Neural progenitor cell (in vitro differentiated cells): ENCODE measurements at regions not wholly inside any gene's neighbourhood (a gene's known extent, or its start where the extent isn't known, plus 50 kb on each side); places are given as distances from the start of the nearest gene placed in this dataset.

Experiments used
- DNase-seq: peaks from one replicate; pipeline ENCODE4 v3.0.0-alpha.2; 2016; ENCODE audit warnings: low spot score
- H2AFZ ChIP-seq: fragments of 200-600 bp; sonication (generic); replicated peaks from 2 replicates; pipeline ENCODE4 v1.6.1; 2016; ENCODE audit warnings: antibody characterized with exemption
- H3F3A ChIP-seq: fragments of 200-600 bp; sonication (generic); 2 replicates; pipeline ENCODE4 v1.6.1; 2016; ENCODE audit warnings: antibody characterized with exemption, low read depth
- H3K27ac ChIP-seq: fragments of 200-600 bp; sonication (generic); 2 replicates; pipeline ENCODE4 v1.5.1; 2016; ENCODE audit warnings: mild to moderate bottlenecking
- H3K27me3 ChIP-seq: fragments of 200-600 bp; sonication (generic); 2 replicates; pipeline ENCODE4 v1.6.1; 2016; ENCODE audit warnings: mild to moderate bottlenecking, moderate library complexity
- H3K36me3 ChIP-seq: fragments of 200-600 bp; sonication (generic); 2 replicates; pipeline ENCODE4 v1.5.1; 2016
- H3K4me1 ChIP-seq: fragments of 200-600 bp; sonication (generic); 2 replicates; pipeline ENCODE4 v1.6.1; 2016; ENCODE audit warnings: mixed run types
- H3K4me2 ChIP-seq: fragments of 200-600 bp; sonication (generic); 2 replicates; pipeline ENCODE4 v1.6.1; 2016
- H3K4me3 ChIP-seq: fragments of 200-600 bp; sonication (generic); 2 replicates; pipeline ENCODE4 v1.5.1; 2016
- H3K79me2 ChIP-seq: fragments of 200-600 bp; sonication (generic); 2 replicates; pipeline ENCODE4 v1.6.1; 2016; ENCODE audit warnings: low read depth
- H3K9ac ChIP-seq: fragments of 200-600 bp; sonication (generic); 2 replicates; pipeline ENCODE4 v1.6.1; 2016
- H3K9me3 ChIP-seq: fragments of 200-600 bp; sonication (generic); 2 replicates; pipeline ENCODE4 v1.5.1; 2016; ENCODE audit warnings: low read depth
- H4K20me1 ChIP-seq: fragments of 200-600 bp; sonication (generic); 2 replicates; pipeline ENCODE4 v1.6.1; 2016; ENCODE audit warnings: low read depth
- H3K27ac Mint-ChIP-seq: 3 replicates; pipeline ENCODE4 v1.8.0; 2021; ENCODE audit warnings: mixed read lengths
- H3K27me3 Mint-ChIP-seq: 2 replicates; pipeline ENCODE4 v1.8.0; 2022; ENCODE audit warnings: low read depth, mild to moderate bottlenecking, inconsistent platforms, moderate library complexity, mixed read lengths; ENCODE audit not compliant: insufficient read depth
- H3K36me3 Mint-ChIP-seq: 3 replicates; pipeline ENCODE4 v1.8.0; 2021; ENCODE audit warnings: mixed read lengths
- H3K4me1 Mint-ChIP-seq: 3 replicates; pipeline ENCODE4 v1.8.0; 2021; ENCODE audit warnings: mixed read lengths
- H3K4me3 Mint-ChIP-seq: 3 replicates; pipeline ENCODE4 v1.8.0; 2021; ENCODE audit warnings: mild to moderate bottlenecking, moderate library complexity, mixed read lengths
- H3K9me3 Mint-ChIP-seq: 3 replicates; pipeline ENCODE4 v1.8.0; 2020; ENCODE audit warnings: mixed read lengths
- CTCF ChIP-seq: fragments of 200-600 bp; sonication (generic); IDR thresholded peaks from 2 replicates; pipeline ENCODE4 v1.5.1; 2017; ENCODE audit warnings: antibody characterized with exemption, mild to moderate bottlenecking
- EZH2 ChIP-seq: fragments of 200-600 bp; sonication (generic); IDR thresholded peaks from 2 replicates; pipeline ENCODE4 v1.6.1; 2017; ENCODE audit warnings: antibody characterized with exemption, mild to moderate bottlenecking, moderate library complexity
- EZH2phosphoT487 ChIP-seq: fragments of 200-600 bp; sonication (generic); IDR thresholded peaks from 2 replicates; pipeline ENCODE4 v1.6.1; 2017; ENCODE audit warnings: antibody characterized with exemption

DNA sequence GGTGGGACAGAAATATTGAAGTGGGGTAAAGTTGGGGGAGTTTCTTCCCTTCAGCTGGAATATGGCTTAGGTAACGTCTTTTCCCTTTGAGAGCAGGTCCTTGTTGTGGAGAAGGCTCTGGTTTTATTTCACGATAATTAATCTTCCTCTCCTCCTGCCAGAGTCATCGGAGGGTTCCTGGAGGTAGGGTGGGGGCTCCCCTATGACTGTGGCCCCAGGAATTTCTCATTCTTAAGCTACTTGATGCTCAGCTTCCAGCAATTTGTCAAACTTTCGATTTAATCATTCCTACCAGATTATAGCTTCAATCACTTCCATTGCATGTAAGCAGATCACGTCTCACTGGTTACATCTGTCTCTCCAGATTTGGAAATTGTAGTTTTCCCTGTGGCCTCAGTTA, 242.8 kb upstream of the PLET1 start:
- H3K27me3 ChIP-seq, result no peaks in the 10 kb centered on the region
- H3F3A ChIP-seq, result no peaks in the 10 kb centered on the region
- H3K4me3 Mint-ChIP-seq, result no peak overlapping the region
- H3K4me1 Mint-ChIP-seq, result peaks cover 3% of the 10 kb centered on the region
- H4K20me1 ChIP-seq, result no peaks in the 10 kb centered on the region
- H3K27me3 Mint-ChIP-seq, result peaks cover 12% of the 10 kb centered on the region
- TF ChIP-seq EZH2phosphoT487, result no peak
- TF ChIP-seq CTCF, result no peak
- TF ChIP-seq EZH2, result no peak
- DNase-seq, result no peak
- no peak overlapping the region for H3K9ac ChIP-seq
- no peak overlapping the region for H3K27ac Mint-ChIP-seq
- no peaks in the 10 kb centered on the region for H3K36me3 ChIP-seq
- no peak overlapping the region for H3K27ac ChIP-seq
- H3K9me3 Mint-ChIP-seq, result no peaks in the 10 kb centered on the region
- H3K4me2 ChIP-seq, result no peak overlapping the region
- no peaks in the 10 kb centered on the region for H3K36me3 Mint-ChIP-seq
- no peaks in the 10 kb centered on the region for H3K9me3 ChIP-seq
- no peaks in the 10 kb centered on the region for H3K4me1 ChIP-seq
- no peak overlapping the region for H3K4me3 ChIP-seq
- no peaks in the 10 kb centered on the region for H3K79me2 ChIP-seq
- no peak overlapping the region for H2AFZ ChIP-seq

DNA sequence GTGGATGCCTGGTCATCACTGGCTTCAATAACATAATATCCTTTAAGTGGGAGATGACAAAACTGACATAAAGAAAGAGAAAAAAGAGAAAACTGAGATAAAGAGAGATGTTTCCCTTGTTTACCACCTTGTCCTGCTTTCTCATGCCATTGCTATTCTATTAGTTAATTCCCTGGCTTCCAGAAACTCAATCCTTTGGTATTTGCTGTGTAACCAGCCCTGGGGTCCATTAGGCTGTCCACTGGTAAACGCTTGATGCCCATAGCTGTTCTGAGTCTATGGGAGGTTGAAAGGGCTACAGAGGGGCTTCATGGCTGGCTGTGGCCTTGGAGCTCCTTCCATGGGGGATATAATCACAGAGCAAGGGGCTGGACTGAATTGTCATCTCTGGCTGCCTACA, 243.4 kb upstream of the PLET1 start:
- Mint-ChIP-seq H3K4me1 (peaks cover 3% of the 10 kb centered on the region), H3K36me3 (no peaks in the 10 kb centered on the region)

GRCh38 chr11:112506852-112507251, 246.2 kb upstream of the PLET1 start:
- H3K36me3 Mint-ChIP-seq, result no peaks in the 10 kb centered on the region
- peaks cover 7% of the 10 kb centered on the region for H3K27me3 Mint-ChIP-seq
- H3K4me3 ChIP-seq, result no peak overlapping the region
- H3K79me2 ChIP-seq, result no peaks in the 10 kb centered on the region
- DNase-seq, result no peak
- H3F3A ChIP-seq, result no peaks in the 10 kb centered on the region
- no peak overlapping the region for H2AFZ ChIP-seq
- H3K9me3 ChIP-seq, result no peaks in the 10 kb centered on the region
- no peaks in the 10 kb centered on the region for H3K27me3 ChIP-seq
- H3K27ac Mint-ChIP-seq, result no peak overlapping the region
- H3K27ac ChIP-seq, result no peak overlapping the region
- no peaks in the 10 kb centered on the region for H3K9me3 Mint-ChIP-seq
- H4K20me1 ChIP-seq, result no peaks in the 10 kb centered on the region
- H3K4me2 ChIP-seq, result no peak overlapping the region
- H3K4me1 ChIP-seq, result no peaks in the 10 kb centered on the region
- no peak overlapping the region for H3K9ac ChIP-seq
- H3K4me3 Mint-ChIP-seq, result no peak overlapping the region
- peaks cover 3% of the 10 kb centered on the region for H3K4me1 Mint-ChIP-seq
- no peaks in the 10 kb centered on the region for H3K36me3 ChIP-seq
- TF ChIP-seq EZH2phosphoT487 (no peak), EZH2 (no peak), CTCF (no peak)

More for the DNA sequence above, 243.4 kb upstream of the PLET1 start:
- H3K4me2 ChIP-seq, result no peak overlapping the region
- no peak for DNase-seq
- H3K36me3 ChIP-seq, result no peaks in the 10 kb centered on the region
- H3F3A ChIP-seq, result no peaks in the 10 kb centered on the region
- Mint-ChIP-seq H3K27me3 (peaks cover 10% of the 10 kb centered on the region), H3K9me3 (no peaks in the 10 kb centered on the region), H3K27ac (no peak overlapping the region), H3K4me3 (no peak overlapping the region)
- H3K27me3 ChIP-seq, result no peaks in the 10 kb centered on the region
- H3K9ac ChIP-seq, result no peak overlapping the region
- H3K27ac ChIP-seq, result no peak overlapping the region
- no peak for TF ChIP-seq CTCF
- no peak for TF ChIP-seq EZH2phosphoT487
- no peak for TF ChIP-seq EZH2
- no peaks in the 10 kb centered on the region for H3K79me2 ChIP-seq
- H3K4me3 ChIP-seq, result no peak overlapping the region
- no peaks in the 10 kb centered on the region for H3K4me1 ChIP-seq
- H2AFZ ChIP-seq, result no peak overlapping the region
- no peaks in the 10 kb centered on the region for H3K9me3 ChIP-seq
- no peaks in the 10 kb centered on the region for H4K20me1 ChIP-seq
